Mammary epithelial cell (primary cell): ENCODE measurements at regions not wholly inside any gene's neighbourhood (a gene's known extent, or its start where the extent isn't known, plus 50 kb on each side); places are given as distances from the start of the nearest gene placed in this dataset.

Source experiments
- EZH2 ChIP-seq: IDR thresholded peaks from 2 replicates; pipeline ENCODE4 v1.6.1; 2012; ENCODE audit warnings: low read length, inconsistent platforms, borderline replicate concordance
- TF ChIP-seq, protein P1 (sequence below), 2 donors: IDR thresholded peaks in 1 of 2; conservative IDR thresholded peaks in 1 of 2; 2 replicates each; pipeline ENCODE4 v1.5.1; 2011 to 2012; ENCODE audit warnings: inconsistent platforms in 2 of 2, low read length in 2 of 2, mild to moderate bottlenecking in 2 of 2, control low read depth in 1 of 2, low read depth in 1 of 2; ENCODE audit not compliant: insufficient read depth in 1 of 2; ENCODE audit errors: extremely low read depth in 1 of 2

DNA sequence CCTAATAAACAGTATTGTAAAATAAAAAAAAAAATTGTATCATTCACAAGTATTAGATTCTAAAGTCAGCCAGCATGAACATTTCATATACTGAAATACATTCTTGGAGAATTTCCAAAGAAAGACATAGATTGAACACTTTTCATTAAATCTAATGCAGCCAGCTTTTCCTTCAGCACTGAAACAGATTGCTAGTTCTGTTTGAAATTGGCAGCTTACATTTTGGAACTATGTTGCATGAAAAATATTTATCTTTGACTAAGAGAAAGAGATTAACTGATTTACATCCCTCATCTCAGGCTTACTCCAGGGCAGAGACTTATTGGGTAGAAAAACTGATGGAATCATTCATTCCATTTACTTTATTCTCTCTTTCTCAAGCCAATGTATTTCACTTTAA is 272.7 kb downstream of the PDHA2 start:
- TF ChIP-seq, protein P1, sequence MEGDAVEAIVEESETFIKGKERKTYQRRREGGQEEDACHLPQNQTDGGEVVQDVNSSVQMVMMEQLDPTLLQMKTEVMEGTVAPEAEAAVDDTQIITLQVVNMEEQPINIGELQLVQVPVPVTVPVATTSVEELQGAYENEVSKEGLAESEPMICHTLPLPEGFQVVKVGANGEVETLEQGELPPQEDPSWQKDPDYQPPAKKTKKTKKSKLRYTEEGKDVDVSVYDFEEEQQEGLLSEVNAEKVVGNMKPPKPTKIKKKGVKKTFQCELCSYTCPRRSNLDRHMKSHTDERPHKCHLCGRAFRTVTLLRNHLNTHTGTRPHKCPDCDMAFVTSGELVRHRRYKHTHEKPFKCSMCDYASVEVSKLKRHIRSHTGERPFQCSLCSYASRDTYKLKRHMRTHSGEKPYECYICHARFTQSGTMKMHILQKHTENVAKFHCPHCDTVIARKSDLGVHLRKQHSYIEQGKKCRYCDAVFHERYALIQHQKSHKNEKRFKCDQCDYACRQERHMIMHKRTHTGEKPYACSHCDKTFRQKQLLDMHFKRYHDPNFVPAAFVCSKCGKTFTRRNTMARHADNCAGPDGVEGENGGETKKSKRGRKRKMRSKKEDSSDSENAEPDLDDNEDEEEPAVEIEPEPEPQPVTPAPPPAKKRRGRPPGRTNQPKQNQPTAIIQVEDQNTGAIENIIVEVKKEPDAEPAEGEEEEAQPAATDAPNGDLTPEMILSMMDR (conservative IDR thresholded peaks at IDR 0.05 in 1 of 2, IDR thresholded peaks at IDR 0.05 in 1 of 2; ENCODE audit: extremely low read depth in 1 of 2, insufficient read depth in 1 of 2, low read depth in 1 of 2, low read length in 2 of 2): no peak
- no peak for TF ChIP-seq EZH2
